ENCODE measurements at regions not wholly inside any gene's neighbourhood (a gene's known extent, or its start where the extent isn't known, plus 50 kb on each side); places are given as distances from the start of the nearest gene placed in this dataset.

DNA sequence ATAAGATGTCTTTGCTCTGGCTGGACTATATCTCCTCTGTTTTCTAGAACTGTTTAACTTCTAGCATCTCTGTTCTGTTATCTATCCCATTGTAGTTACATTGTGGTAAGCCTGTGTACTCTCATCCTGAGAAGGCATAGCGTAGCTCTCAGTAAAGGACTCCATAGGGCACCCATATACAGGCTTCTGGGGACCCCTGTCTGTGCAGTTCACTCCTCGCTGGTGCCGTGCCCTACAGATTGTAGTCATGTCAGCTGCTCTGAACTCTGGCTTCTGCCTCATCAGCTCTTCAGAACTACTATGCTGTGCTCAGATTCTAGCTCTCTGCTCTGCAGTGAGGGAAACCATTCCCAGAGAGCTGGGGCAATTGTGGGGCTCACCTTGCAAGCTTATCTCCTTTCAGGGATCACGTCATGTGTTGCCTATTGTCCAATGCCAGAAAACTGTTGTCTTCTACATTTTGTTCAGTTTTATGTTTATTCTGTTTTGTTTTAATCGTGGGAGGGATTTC is 181.3 kb upstream of the USP24 start:
- no peaks in the 10 kb centered on the region for H3K4me1 ChIP-seq (ENCODE audit: control insufficient read depth in 1 of 2, insufficient read depth in 2 of 2, low read length in 2 of 2)
- Mint-ChIP-seq H3K27ac (no peak overlapping the region), H3K27me3 (ENCODE audit: low read depth in 3 of 3) (peaks cover 2 to 6% (median 5%) of the 10 kb centered on the region in 3 donors), H3K4me1 (no peaks in the 10 kb centered on the region), H3K9me3 (peaks cover 2 to 11% (median 5%) of the 10 kb centered on the region in 7 donors), H3K36me3 (no peaks in the 10 kb centered on the region), H3K4me3 (no peak overlapping the region)
- H3K9ac ChIP-seq (ENCODE audit: insufficient read depth, low read length, poor library complexity, severe bottlenecking): no peak overlapping the region
- H3K9me3 ChIP-seq (replicated peaks in 1 of 2; ENCODE audit: control insufficient read depth in 1 of 2, insufficient read depth in 1 of 2, low read length in 2 of 2): no peaks in the 10 kb centered on the region
- DNase-seq: no peak
- H4K20me1 ChIP-seq (ENCODE audit: insufficient read depth, low read length): no peaks in the 10 kb centered on the region
- no peaks in the 10 kb centered on the region for H3K27me3 ChIP-seq (ENCODE audit: control insufficient read depth in 2 of 2, insufficient read depth in 2 of 2, low read length in 2 of 2)
- WGBS (ENCODE audit: insufficient coverage): 82% methylated on average over 3 of the region's 5 CpGs
- H3K36me3 ChIP-seq (replicated peaks in 1 of 2; ENCODE audit: control insufficient read depth in 1 of 2, insufficient read depth in 2 of 2, low read length in 2 of 2): no peaks in the 10 kb centered on the region
- H3K4me2 ChIP-seq (replicated peaks; ENCODE audit: extremely low read depth, low read length, poor library complexity, severe bottlenecking): no peak overlapping the region
- H3K4me3 ChIP-seq (replicated peaks in 1 of 3; ENCODE audit: low read depth in 2 of 3, low read length in 3 of 3): no peak overlapping the region
- no peak overlapping the region for H2AFZ ChIP-seq (ENCODE audit: insufficient read depth, low read depth, low read length, poor library complexity, severe bottlenecking)
- H3K79me2 ChIP-seq (ENCODE audit: insufficient read depth, low read length): no peaks in the 10 kb centered on the region
- H3K27ac ChIP-seq (ENCODE audit: low read depth in 1 of 2, low read length in 2 of 2): no peak overlapping the region
- intact Hi-C loops (cut with micrococcal nuclease): no loop called here
- TF ChIP-seq, protein P1, sequence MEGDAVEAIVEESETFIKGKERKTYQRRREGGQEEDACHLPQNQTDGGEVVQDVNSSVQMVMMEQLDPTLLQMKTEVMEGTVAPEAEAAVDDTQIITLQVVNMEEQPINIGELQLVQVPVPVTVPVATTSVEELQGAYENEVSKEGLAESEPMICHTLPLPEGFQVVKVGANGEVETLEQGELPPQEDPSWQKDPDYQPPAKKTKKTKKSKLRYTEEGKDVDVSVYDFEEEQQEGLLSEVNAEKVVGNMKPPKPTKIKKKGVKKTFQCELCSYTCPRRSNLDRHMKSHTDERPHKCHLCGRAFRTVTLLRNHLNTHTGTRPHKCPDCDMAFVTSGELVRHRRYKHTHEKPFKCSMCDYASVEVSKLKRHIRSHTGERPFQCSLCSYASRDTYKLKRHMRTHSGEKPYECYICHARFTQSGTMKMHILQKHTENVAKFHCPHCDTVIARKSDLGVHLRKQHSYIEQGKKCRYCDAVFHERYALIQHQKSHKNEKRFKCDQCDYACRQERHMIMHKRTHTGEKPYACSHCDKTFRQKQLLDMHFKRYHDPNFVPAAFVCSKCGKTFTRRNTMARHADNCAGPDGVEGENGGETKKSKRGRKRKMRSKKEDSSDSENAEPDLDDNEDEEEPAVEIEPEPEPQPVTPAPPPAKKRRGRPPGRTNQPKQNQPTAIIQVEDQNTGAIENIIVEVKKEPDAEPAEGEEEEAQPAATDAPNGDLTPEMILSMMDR (IDR thresholded peaks at IDR 0.05): no peak

DNA sequence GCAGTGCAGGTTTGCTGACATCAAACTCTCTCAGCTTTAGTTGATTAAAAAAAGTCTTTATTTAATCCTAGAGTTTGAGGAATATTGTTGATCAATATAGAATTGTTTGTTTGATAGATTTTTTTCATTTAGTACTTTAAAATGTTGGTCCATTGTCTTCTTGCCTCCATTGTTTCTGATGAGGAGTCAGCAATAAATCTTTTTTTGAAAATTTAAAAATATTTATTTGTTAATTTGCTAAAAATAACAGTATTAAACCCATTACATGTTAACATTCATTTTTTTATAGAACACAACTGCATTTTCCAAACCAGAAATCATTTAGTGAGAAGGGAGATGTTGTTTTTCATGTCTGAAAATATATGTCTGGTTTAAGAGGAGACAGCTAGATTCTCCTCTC is 173.8 kb upstream of the USP24 start:
- Histone ChIP-seq H2AFZ (ENCODE audit: insufficient read depth, low read depth, low read length, poor library complexity, severe bottlenecking) (no peak overlapping the region), H3K36me3 (replicated peaks in 1 of 2; ENCODE audit: control insufficient read depth in 1 of 2, insufficient read depth in 2 of 2, low read length in 2 of 2) (no peaks in the 10 kb centered on the region), H3K79me2 (ENCODE audit: insufficient read depth, low read length) (no peaks in the 10 kb centered on the region), H3K27ac (ENCODE audit: low read depth in 1 of 2, low read length in 2 of 2) (no peak overlapping the region), H3K9ac (ENCODE audit: insufficient read depth, low read length, poor library complexity, severe bottlenecking) (no peak overlapping the region), H4K20me1 (ENCODE audit: insufficient read depth, low read length) (no peaks in the 10 kb centered on the region), H3K4me2 (replicated peaks; ENCODE audit: extremely low read depth, low read length, poor library complexity, severe bottlenecking) (no peak overlapping the region), H3K4me3 (replicated peaks in 1 of 3; ENCODE audit: low read depth in 2 of 3, low read length in 3 of 3) (no peak overlapping the region), H3K4me1 (ENCODE audit: control insufficient read depth in 1 of 2, insufficient read depth in 2 of 2, low read length in 2 of 2) (no peaks in the 10 kb centered on the region), H3K27me3 (ENCODE audit: control insufficient read depth in 2 of 2, insufficient read depth in 2 of 2, low read length in 2 of 2) (no peaks in the 10 kb centered on the region), H3K9me3 (replicated peaks in 1 of 2; ENCODE audit: control insufficient read depth in 1 of 2, insufficient read depth in 1 of 2, low read length in 2 of 2) (no peaks in the 10 kb centered on the region)
- Mint-ChIP-seq H3K4me3 (no peak overlapping the region), H3K9me3 (peaks cover 2 to 8% (median 6%) of the 10 kb centered on the region in 7 donors), H3K27ac (no peak overlapping the region), H3K36me3 (no peaks in the 10 kb centered on the region), H3K4me1 (no peaks in the 10 kb centered on the region), H3K27me3 (ENCODE audit: low read depth in 3 of 3) (peaks cover 2 to 9% (median 2%) of the 10 kb centered on the region in 3 donors)
- intact Hi-C loops (cut with micrococcal nuclease): no loop called here
- TF ChIP-seq, protein P1 (IDR thresholded peaks at IDR 0.05): no peak
- no peak for DNase-seq

All from CD14-positive monocyte (primary cell).